ENCODE measurements at regions not wholly inside any gene's neighbourhood (a gene's known extent, or its start where the extent isn't known, plus 50 kb on each side); places are given as distances from the start of the nearest gene placed in this dataset.

GRCh38 chr14:65810322-65810721 lies 397.8 kb downstream of the FUT8 start:
- TF ChIP-seq CTCF (IDR thresholded peaks at IDR 0.05; ENCODE audit: borderline replicate concordance, extremely low read depth, low read length, poor library complexity, severe bottlenecking) (no peak), EZH2 (IDR thresholded peaks at IDR 0.05; ENCODE audit: borderline replicate concordance, low read depth, low read length, severe bottlenecking) (no peak)
